ENCODE measurements at regions not wholly inside any gene's neighbourhood (a gene's known extent, or its start where the extent isn't known, plus 50 kb on each side); places are given as distances from the start of the nearest gene placed in this dataset.
A peak's percentile ranks its signal among the peaks of the same experiment; 100 is the strongest.

DNA sequence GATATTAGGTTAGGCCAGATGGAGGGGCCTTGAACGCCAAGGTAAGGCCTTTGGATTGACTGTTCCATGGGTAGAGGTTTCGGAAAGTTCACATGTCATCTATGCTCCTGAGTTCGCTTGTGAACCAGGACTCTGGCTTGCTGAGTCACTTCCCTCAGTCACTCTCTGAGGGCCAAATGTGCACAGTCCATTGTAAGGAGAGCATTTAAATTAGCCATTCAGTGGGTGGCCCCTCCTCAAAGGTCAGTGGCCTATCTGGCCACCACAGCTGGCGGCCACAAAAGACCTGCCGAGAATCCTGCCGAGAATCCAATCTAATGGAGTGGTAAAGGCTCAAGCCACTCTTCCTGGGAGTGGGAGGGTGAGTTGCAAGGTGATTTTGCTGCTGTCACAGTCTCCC lies 58.9 kb upstream of the ARAP3 start:
- H3K27ac ChIP-seq (ENCODE audit: low read length), result peak overlapping the region; percentile 83
- H3K9me2 ChIP-seq (replicated peaks; ENCODE audit: insufficient read depth, low read length), result no peaks in the 10 kb centered on the region
- no peaks in the 10 kb centered on the region for H3K27me3 ChIP-seq (ENCODE audit: low read length)
- no peak for DNase-seq
- peak overlapping the region; percentile 56 for H3K9ac ChIP-seq (ENCODE audit: low read length)
- H3K4me3 ChIP-seq (ENCODE audit: low read length), result peak overlapping the region; percentile 2; the same call in 1 of the 2 replicates
- H3K9me3 ChIP-seq (ENCODE audit: low read length), result no peaks in the 10 kb centered on the region
- no peak overlapping the region for H2AFZ ChIP-seq (ENCODE audit: low read length)
- no peaks in the 10 kb centered on the region for H3K36me3 ChIP-seq (ENCODE audit: insufficient read depth, low read length)
- H3K4me1 ChIP-seq (ENCODE audit: low read length), result peaks cover 97% of the 10 kb centered on the region
- peak overlapping the region; percentile 52 for H3K4me2 ChIP-seq (ENCODE audit: low read depth, low read length, poor library complexity, severe bottlenecking)
- H3K79me2 ChIP-seq (ENCODE audit: low read length), result no peaks in the 10 kb centered on the region
- H4K20me1 ChIP-seq (ENCODE audit: insufficient read depth, low read depth, low read length), result no peaks in the 10 kb centered on the region

DNA sequence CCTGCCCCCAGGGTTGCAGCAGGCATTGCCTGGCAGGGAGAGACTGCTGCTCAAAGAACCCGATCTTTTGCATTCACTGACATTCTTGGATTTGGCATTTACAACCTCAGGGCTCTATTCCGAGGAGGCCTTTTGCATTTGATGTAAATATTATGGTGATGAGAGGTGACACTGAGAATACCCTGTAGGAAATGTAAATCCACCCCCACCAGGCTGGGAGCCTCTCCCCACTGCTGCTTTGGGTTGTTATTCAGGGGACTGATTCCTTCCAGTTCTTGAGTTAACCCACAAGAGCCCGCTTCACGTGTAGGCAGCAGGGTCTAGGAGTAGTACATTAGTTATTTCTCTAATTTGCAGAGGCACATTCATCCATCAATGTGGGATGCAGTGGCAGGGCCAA lies 55.5 kb upstream of the ARAP3 start:
- Histone ChIP-seq H3K4me2 (ENCODE audit: low read depth, low read length, poor library complexity, severe bottlenecking) (peak overlapping the region; percentile 56), H3K27me3 (ENCODE audit: low read length) (no peaks in the 10 kb centered on the region), H3K9ac (ENCODE audit: low read length) (peak overlapping the region; percentile 48), H3K9me3 (ENCODE audit: low read length) (no peaks in the 10 kb centered on the region), H2AFZ (ENCODE audit: low read length) (no peak overlapping the region), H3K4me3 (ENCODE audit: low read length) (peak overlapping the region; percentile 23; the same call in 1 of the 2 replicates), H3K36me3 (ENCODE audit: insufficient read depth, low read length) (no peaks in the 10 kb centered on the region), H3K79me2 (ENCODE audit: low read length) (no peaks in the 10 kb centered on the region), H3K9me2 (replicated peaks; ENCODE audit: insufficient read depth, low read length) (no peaks in the 10 kb centered on the region), H4K20me1 (ENCODE audit: insufficient read depth, low read depth, low read length) (no peaks in the 10 kb centered on the region), H3K4me1 (ENCODE audit: low read length) (peaks cover 97% of the 10 kb centered on the region), H3K27ac (ENCODE audit: low read length) (peak overlapping the region; percentile 83)
- peak; percentile 84 for DNase-seq

GRCh38 chr5:141735823-141736222 lies 53.8 kb upstream of the ARAP3 start:
- Histone ChIP-seq H3K79me2 (ENCODE audit: low read length) (no peaks in the 10 kb centered on the region), H3K9ac (ENCODE audit: low read length) (peak overlapping the region; percentile 48), H3K9me3 (ENCODE audit: low read length) (no peaks in the 10 kb centered on the region), H3K4me2 (ENCODE audit: low read depth, low read length, poor library complexity, severe bottlenecking) (peak overlapping the region; percentile 56), H3K27ac (ENCODE audit: low read length) (peak overlapping the region; percentile 83), H3K27me3 (ENCODE audit: low read length) (no peaks in the 10 kb centered on the region), H3K36me3 (ENCODE audit: insufficient read depth, low read length) (no peaks in the 10 kb centered on the region), H4K20me1 (ENCODE audit: insufficient read depth, low read depth, low read length) (no peaks in the 10 kb centered on the region), H3K4me3 (ENCODE audit: low read length) (peak overlapping the region; percentile 22; the same call in 1 of the 2 replicates), H3K9me2 (replicated peaks; ENCODE audit: insufficient read depth, low read length) (no peaks in the 10 kb centered on the region), H2AFZ (ENCODE audit: low read length) (no peak overlapping the region), H3K4me1 (ENCODE audit: low read length) (peaks cover 95% of the 10 kb centered on the region)
- DNase-seq, result peak; percentile 74

GRCh38 chr5:141734501-141735229 lies 52.6 kb upstream of the ARAP3 start:
- H3K4me1 ChIP-seq (ENCODE audit: low read length), result peaks cover 89% of the 10 kb centered on the region
- H3K36me3 ChIP-seq (ENCODE audit: insufficient read depth, low read length), result no peaks in the 10 kb centered on the region
- H2AFZ ChIP-seq (ENCODE audit: low read length), result no peak overlapping the region
- H4K20me1 ChIP-seq (ENCODE audit: insufficient read depth, low read depth, low read length), result no peaks in the 10 kb centered on the region
- DNase-seq, result peak; percentile 90
- peak overlapping the region; percentile 48 for H3K9ac ChIP-seq (ENCODE audit: low read length)
- H3K79me2 ChIP-seq (ENCODE audit: low read length), result no peaks in the 10 kb centered on the region
- no peaks in the 10 kb centered on the region for H3K27me3 ChIP-seq (ENCODE audit: low read length)
- no peaks in the 10 kb centered on the region for H3K9me3 ChIP-seq (ENCODE audit: low read length)
- peak overlapping the region; percentile 83 for H3K27ac ChIP-seq (ENCODE audit: low read length)
- peak overlapping the region; percentile 22; the same call in 1 of the 2 replicates for H3K4me3 ChIP-seq (ENCODE audit: low read length)
- H3K4me2 ChIP-seq (ENCODE audit: low read depth, low read length, poor library complexity, severe bottlenecking), result peak overlapping the region; percentile 56
- no peaks in the 10 kb centered on the region for H3K9me2 ChIP-seq (replicated peaks; ENCODE audit: insufficient read depth, low read length)

GRCh38 chr5:141733198-141733597 lies 51.2 kb upstream of the ARAP3 start:
- H3K4me3 ChIP-seq (ENCODE audit: low read length), result no peak overlapping the region
- H3K27ac ChIP-seq (ENCODE audit: low read length), result peak overlapping the region; percentile 65; the same call in 1 of the 2 replicates
- no peaks in the 10 kb centered on the region for H3K79me2 ChIP-seq (ENCODE audit: low read length)
- H3K9me3 ChIP-seq (ENCODE audit: low read length), result no peaks in the 10 kb centered on the region
- no peaks in the 10 kb centered on the region for H3K27me3 ChIP-seq (ENCODE audit: low read length)
- H3K4me1 ChIP-seq (ENCODE audit: low read length), result peaks cover 76% of the 10 kb centered on the region
- H3K9me2 ChIP-seq (replicated peaks; ENCODE audit: insufficient read depth, low read length), result no peaks in the 10 kb centered on the region
- H2AFZ ChIP-seq (ENCODE audit: low read length), result no peak overlapping the region
- peak overlapping the region; percentile 16; the same call in 1 of the 2 replicates for H3K9ac ChIP-seq (ENCODE audit: low read length)
- no peak for DNase-seq
- peak overlapping the region; percentile 56 for H3K4me2 ChIP-seq (ENCODE audit: low read depth, low read length, poor library complexity, severe bottlenecking)
- H4K20me1 ChIP-seq (ENCODE audit: insufficient read depth, low read depth, low read length), result no peaks in the 10 kb centered on the region
- H3K36me3 ChIP-seq (ENCODE audit: insufficient read depth, low read length), result no peaks in the 10 kb centered on the region

DNA sequence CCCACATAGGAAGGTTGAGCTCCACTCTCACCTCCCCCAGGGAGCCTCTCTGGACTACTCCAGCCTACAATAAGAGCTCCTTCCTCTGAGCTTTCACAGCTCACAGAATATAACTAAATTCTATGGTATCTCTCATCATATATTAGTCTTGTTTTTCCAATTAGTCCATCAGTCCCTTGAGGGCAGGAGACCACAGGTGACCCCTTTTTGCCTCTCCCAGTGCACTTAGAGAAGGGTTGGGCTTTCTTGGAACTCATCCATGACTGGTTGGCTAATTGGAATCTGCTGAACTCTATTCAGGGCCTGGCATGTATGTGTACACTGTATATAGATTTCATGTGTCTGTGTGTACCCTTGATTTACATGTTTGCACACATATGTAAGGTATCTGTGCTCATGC lies 50.4 kb upstream of the ARAP3 start:
- Histone ChIP-seq H3K27ac (ENCODE audit: low read length) (no peak overlapping the region), H3K4me2 (ENCODE audit: low read depth, low read length, poor library complexity, severe bottlenecking) (no peak overlapping the region), H3K4me3 (ENCODE audit: low read length) (no peak overlapping the region), H3K79me2 (ENCODE audit: low read length) (no peaks in the 10 kb centered on the region), H3K9ac (ENCODE audit: low read length) (no peak overlapping the region), H4K20me1 (ENCODE audit: insufficient read depth, low read depth, low read length) (no peaks in the 10 kb centered on the region), H3K9me3 (ENCODE audit: low read length) (no peaks in the 10 kb centered on the region), H3K36me3 (ENCODE audit: insufficient read depth, low read length) (no peaks in the 10 kb centered on the region), H3K4me1 (ENCODE audit: low read length) (peaks cover 69% of the 10 kb centered on the region), H3K27me3 (ENCODE audit: low read length) (no peaks in the 10 kb centered on the region), H3K9me2 (replicated peaks; ENCODE audit: insufficient read depth, low read length) (no peaks in the 10 kb centered on the region), H2AFZ (ENCODE audit: low read length) (no peak overlapping the region)
- DNase-seq, result no peak
